Sigmoid colon (tissue), 4 donors: ENCODE measurements at regions not wholly inside any gene's neighbourhood (a gene's known extent, or its start where the extent isn't known, plus 50 kb on each side); places are given as distances from the start of the nearest gene placed in this dataset.

Source experiments
- EP300 ChIP-seq, 4 donors: sonication (generic); formaldehyde crosslinking; IDR thresholded peaks; one replicate each; pipeline ENCODE4 v1.6.1; 2017; ENCODE audit warnings: antibody characterized with exemption in 4 of 4
- TF ChIP-seq, protein P1 (sequence below), 4 experiments: fragments of 450-650 bp in 3 of 4; fragments of 200-600 bp in 1 of 4; IDR thresholded peaks; one replicate each; pipeline ENCODE4 v1.5.1; 2016 to 2019; ENCODE audit warnings: antibody characterized with exemption in 4 of 4, mild to moderate bottlenecking in 3 of 4, moderate library complexity in 2 of 4

GRCh38 chr6:159404296-159404695 is 235.1 kb downstream of the FNDC1 start:
- TF ChIP-seq EP300 (IDR thresholded peaks at IDR 0.05): no peak
- TF ChIP-seq, protein P1, sequence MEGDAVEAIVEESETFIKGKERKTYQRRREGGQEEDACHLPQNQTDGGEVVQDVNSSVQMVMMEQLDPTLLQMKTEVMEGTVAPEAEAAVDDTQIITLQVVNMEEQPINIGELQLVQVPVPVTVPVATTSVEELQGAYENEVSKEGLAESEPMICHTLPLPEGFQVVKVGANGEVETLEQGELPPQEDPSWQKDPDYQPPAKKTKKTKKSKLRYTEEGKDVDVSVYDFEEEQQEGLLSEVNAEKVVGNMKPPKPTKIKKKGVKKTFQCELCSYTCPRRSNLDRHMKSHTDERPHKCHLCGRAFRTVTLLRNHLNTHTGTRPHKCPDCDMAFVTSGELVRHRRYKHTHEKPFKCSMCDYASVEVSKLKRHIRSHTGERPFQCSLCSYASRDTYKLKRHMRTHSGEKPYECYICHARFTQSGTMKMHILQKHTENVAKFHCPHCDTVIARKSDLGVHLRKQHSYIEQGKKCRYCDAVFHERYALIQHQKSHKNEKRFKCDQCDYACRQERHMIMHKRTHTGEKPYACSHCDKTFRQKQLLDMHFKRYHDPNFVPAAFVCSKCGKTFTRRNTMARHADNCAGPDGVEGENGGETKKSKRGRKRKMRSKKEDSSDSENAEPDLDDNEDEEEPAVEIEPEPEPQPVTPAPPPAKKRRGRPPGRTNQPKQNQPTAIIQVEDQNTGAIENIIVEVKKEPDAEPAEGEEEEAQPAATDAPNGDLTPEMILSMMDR (IDR thresholded peaks at IDR 0.05): no peak
